ENCODE measurements at regions not wholly inside any gene's neighbourhood (a gene's known extent, or its start where the extent isn't known, plus 50 kb on each side); places are given as distances from the start of the nearest gene placed in this dataset.

GRCh38 chr5:39779831-39780230 is 355.1 kb upstream of the DAB2 start:
- Histone ChIP-seq H2AFZ (ENCODE audit: low read length) (no peak overlapping the region), H3K4me3 (ENCODE audit: low read depth, low read length, poor library complexity, severe bottlenecking) (no peak overlapping the region), H3K27ac (ENCODE audit: low read depth, low read length, poor library complexity, severe bottlenecking) (no peak overlapping the region), H3K4me1 (ENCODE audit: insufficient read depth, low read length, severe bottlenecking) (no peaks in the 10 kb centered on the region), H3F3A (ENCODE audit: insufficient read depth, low read length) (no peaks in the 10 kb centered on the region), H3K27me3 (ENCODE audit: insufficient read depth, low read length) (no peaks in the 10 kb centered on the region), H3K79me2 (ENCODE audit: insufficient read depth, low read length) (no peaks in the 10 kb centered on the region), H3K4me2 (ENCODE audit: low read length) (no peak overlapping the region), H3K9me2 (ENCODE audit: low read depth, low read length) (no peaks in the 10 kb centered on the region), H3K9ac (ENCODE audit: low read length) (no peak overlapping the region), H3K9me3 (ENCODE audit: low read length) (no peaks in the 10 kb centered on the region), H4K20me1 (ENCODE audit: insufficient read depth, low read length) (no peaks in the 10 kb centered on the region), H3K36me3 (ENCODE audit: insufficient read depth, low read length) (no peaks in the 10 kb centered on the region)
- TF ChIP-seq EZH2 (IDR thresholded peaks at IDR 0.05; ENCODE audit: borderline replicate concordance, low read length), result no peak
- no peak for TF ChIP-seq CTCF (IDR thresholded peaks at IDR 0.05; ENCODE audit: low read length)

GRCh38 chr5:39775797-39776365 is 351.1 kb upstream of the DAB2 start:
- H3K27me3 ChIP-seq (ENCODE audit: insufficient read depth, low read length), result no peaks in the 10 kb centered on the region
- H3K4me2 ChIP-seq (ENCODE audit: low read length), result no peak overlapping the region
- H3K9me3 ChIP-seq (ENCODE audit: low read length), result no peaks in the 10 kb centered on the region
- H3F3A ChIP-seq (ENCODE audit: insufficient read depth, low read length), result no peaks in the 10 kb centered on the region
- H3K36me3 ChIP-seq (ENCODE audit: insufficient read depth, low read length), result no peaks in the 10 kb centered on the region
- H4K20me1 ChIP-seq (ENCODE audit: insufficient read depth, low read length), result no peaks in the 10 kb centered on the region
- no peak overlapping the region for H3K27ac ChIP-seq (ENCODE audit: low read depth, low read length, poor library complexity, severe bottlenecking)
- H3K9me2 ChIP-seq (ENCODE audit: low read depth, low read length), result no peaks in the 10 kb centered on the region
- H3K9ac ChIP-seq (ENCODE audit: low read length), result no peak overlapping the region
- H3K79me2 ChIP-seq (ENCODE audit: insufficient read depth, low read length), result no peaks in the 10 kb centered on the region
- TF ChIP-seq CTCF (IDR thresholded peaks at IDR 0.05; ENCODE audit: low read length) (no peak), EZH2 (IDR thresholded peaks at IDR 0.05; ENCODE audit: borderline replicate concordance, low read length) (no peak)
- no peak overlapping the region for H3K4me3 ChIP-seq (ENCODE audit: low read depth, low read length, poor library complexity, severe bottlenecking)
- no peaks in the 10 kb centered on the region for H3K4me1 ChIP-seq (ENCODE audit: insufficient read depth, low read length, severe bottlenecking)
- no peak overlapping the region for H2AFZ ChIP-seq (ENCODE audit: low read length)

- Histone ChIP-seq H3K9me3 (ENCODE audit: low read length) (no peaks in the 10 kb centered on the region), H3K4me1 (ENCODE audit: insufficient read depth, low read length, severe bottlenecking) (no peaks in the 10 kb centered on the region), H3K9ac (ENCODE audit: low read length) (no peak overlapping the region), H2AFZ (ENCODE audit: low read length) (no peak overlapping the region), H3K9me2 (ENCODE audit: low read depth, low read length) (no peaks in the 10 kb centered on the region), H3K4me3 (ENCODE audit: low read depth, low read length, poor library complexity, severe bottlenecking) (no peak overlapping the region), H3K27me3 (ENCODE audit: insufficient read depth, low read length) (no peaks in the 10 kb centered on the region), H3F3A (ENCODE audit: insufficient read depth, low read length) (no peaks in the 10 kb centered on the region), H3K4me2 (ENCODE audit: low read length) (no peak overlapping the region), H4K20me1 (ENCODE audit: insufficient read depth, low read length) (no peaks in the 10 kb centered on the region), H3K79me2 (ENCODE audit: insufficient read depth, low read length) (no peaks in the 10 kb centered on the region), H3K36me3 (ENCODE audit: insufficient read depth, low read length) (no peaks in the 10 kb centered on the region), H3K27ac (ENCODE audit: low read depth, low read length, poor library complexity, severe bottlenecking) (no peak overlapping the region)
- no peak for TF ChIP-seq CTCF (IDR thresholded peaks at IDR 0.05; ENCODE audit: low read length)
- no peak for TF ChIP-seq EZH2 (IDR thresholded peaks at IDR 0.05; ENCODE audit: borderline replicate concordance, low read length)
These were observed 350.5 kb upstream of the DAB2 start for GRCh38 chr5:39775086-39775796.
